IMR-90 (cell line): ENCODE measurements at regions not wholly inside any gene's neighbourhood (a gene's known extent, or its start where the extent isn't known, plus 50 kb on each side); places are given as distances from the start of the nearest gene placed in this dataset.

ENCODE experiments used
- BHLHE40 ChIP-seq: fragments of 150-350 bp; IDR thresholded peaks from 2 replicates; pipeline ENCODE4 v1.6.1; 2016; ENCODE audit warnings: mild to moderate bottlenecking, low read depth, low read length
- CTCF ChIP-seq: conservative IDR thresholded peaks from 2 replicates; pipeline ENCODE4 v1.5.1; 2012; ENCODE audit warnings: mild to moderate bottlenecking, low read depth, low read length, improper control_type of control experiment
- ELK1 ChIP-seq: fragments of 150-350 bp; IDR thresholded peaks from 2 replicates; pipeline ENCODE4 v1.6.1; 2016; ENCODE audit warnings: low read depth, mild to moderate bottlenecking, low read length, moderate library complexity, borderline replicate concordance
- MXI1 ChIP-seq: IDR thresholded peaks from 2 replicates; pipeline ENCODE4 v1.6.1; 2012; ENCODE audit warnings: low read depth, mild to moderate bottlenecking, low read length, moderate library complexity, borderline replicate concordance
- NFE2L2 ChIP-seq: fragments of 150-350 bp; IDR thresholded peaks from 2 replicates; pipeline ENCODE4 v1.6.1; 2016; ENCODE audit warnings: low read depth, mild to moderate bottlenecking, low read length
- POLR2A ChIP-seq: IDR thresholded peaks from 2 replicates; pipeline ENCODE4 v1.6.1; 2012; ENCODE audit warnings: mild to moderate bottlenecking, low read depth, low read length
- RAD21 ChIP-seq: IDR thresholded peaks from 2 replicates; pipeline ENCODE4 v1.6.1; 2012; ENCODE audit warnings: low read length, improper control_type of control experiment
- RCOR1 ChIP-seq: IDR thresholded peaks from 2 replicates; pipeline ENCODE4 v1.6.1; 2012; ENCODE audit warnings: mild to moderate bottlenecking, low read length, improper control_type of control experiment; ENCODE audit not compliant: insufficient replicate concordance
- USF2 ChIP-seq: fragments of 150-350 bp; IDR thresholded peaks from 2 replicates; pipeline ENCODE4 v1.6.1; 2017; ENCODE audit warnings: mild to moderate bottlenecking, antibody characterized with exemption, low read length, low read depth

- TF ChIP-seq POLR2A (no peak), CTCF (no peak), RAD21 (no peak), MXI1 (no peak), RCOR1 (no peak), NFE2L2 (no peak), BHLHE40 (no peak), USF2 (no peak), ELK1 (no peak)
These were observed 921.9 kb upstream of the PRMT6 start for GRCh38 chr1:106134561-106134960.
